ENCODE measurements at regions not wholly inside any gene's neighbourhood (a gene's known extent, or its start where the extent isn't known, plus 50 kb on each side); places are given as distances from the start of the nearest gene placed in this dataset.

DNA sequence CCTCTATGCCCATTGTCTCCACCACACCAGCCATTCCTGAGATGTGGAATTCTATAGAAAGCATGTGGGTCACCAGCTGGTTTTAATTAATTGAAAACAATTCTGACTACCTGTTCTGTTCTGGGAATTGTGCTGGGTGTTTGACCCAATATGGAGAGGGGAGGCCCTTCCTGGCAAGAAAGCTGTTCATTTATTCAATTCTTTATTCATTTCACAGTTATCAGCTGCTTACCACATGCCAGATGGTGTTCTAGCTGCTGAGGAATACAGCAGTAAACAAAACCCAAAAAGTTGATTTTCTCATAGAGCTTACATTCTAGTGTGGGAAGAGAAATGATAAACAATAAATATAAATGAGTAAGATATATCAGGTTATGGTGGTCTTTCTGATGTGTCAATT lies 296.1 kb upstream of the RASGRP1 start:
- TF ChIP-seq, protein P1, sequence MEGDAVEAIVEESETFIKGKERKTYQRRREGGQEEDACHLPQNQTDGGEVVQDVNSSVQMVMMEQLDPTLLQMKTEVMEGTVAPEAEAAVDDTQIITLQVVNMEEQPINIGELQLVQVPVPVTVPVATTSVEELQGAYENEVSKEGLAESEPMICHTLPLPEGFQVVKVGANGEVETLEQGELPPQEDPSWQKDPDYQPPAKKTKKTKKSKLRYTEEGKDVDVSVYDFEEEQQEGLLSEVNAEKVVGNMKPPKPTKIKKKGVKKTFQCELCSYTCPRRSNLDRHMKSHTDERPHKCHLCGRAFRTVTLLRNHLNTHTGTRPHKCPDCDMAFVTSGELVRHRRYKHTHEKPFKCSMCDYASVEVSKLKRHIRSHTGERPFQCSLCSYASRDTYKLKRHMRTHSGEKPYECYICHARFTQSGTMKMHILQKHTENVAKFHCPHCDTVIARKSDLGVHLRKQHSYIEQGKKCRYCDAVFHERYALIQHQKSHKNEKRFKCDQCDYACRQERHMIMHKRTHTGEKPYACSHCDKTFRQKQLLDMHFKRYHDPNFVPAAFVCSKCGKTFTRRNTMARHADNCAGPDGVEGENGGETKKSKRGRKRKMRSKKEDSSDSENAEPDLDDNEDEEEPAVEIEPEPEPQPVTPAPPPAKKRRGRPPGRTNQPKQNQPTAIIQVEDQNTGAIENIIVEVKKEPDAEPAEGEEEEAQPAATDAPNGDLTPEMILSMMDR (IDR thresholded peaks at IDR 0.05) = no peak
- no peak for TF ChIP-seq POLR2A (IDR thresholded peaks at IDR 0.05)

All from vagina (tissue), 2 donors.